ENCODE measurements at regions not wholly inside any gene's neighbourhood (a gene's known extent, or its start where the extent isn't known, plus 50 kb on each side); places are given as distances from the start of the nearest gene placed in this dataset.

DNA sequence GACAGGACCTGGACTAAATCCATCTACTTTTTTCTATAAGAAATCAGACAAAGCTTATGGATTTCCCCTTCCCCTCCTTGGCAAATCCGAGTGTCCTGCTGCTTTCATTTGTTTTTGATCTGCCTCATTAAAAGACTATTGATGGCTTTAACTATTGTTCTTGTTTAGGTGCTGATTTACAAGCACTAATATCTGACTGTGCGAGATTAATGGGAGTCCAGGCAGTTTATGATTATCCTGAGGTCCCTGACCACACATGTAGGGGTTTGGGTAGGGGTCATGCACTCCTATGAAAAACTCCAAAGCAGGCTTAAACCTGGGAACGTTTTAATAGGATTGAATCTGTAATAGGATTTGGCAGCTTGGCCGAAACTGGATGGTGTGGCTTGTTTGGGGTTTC, 317.5 kb upstream of the POU3F2 start:
- TF ChIP-seq, protein P1, sequence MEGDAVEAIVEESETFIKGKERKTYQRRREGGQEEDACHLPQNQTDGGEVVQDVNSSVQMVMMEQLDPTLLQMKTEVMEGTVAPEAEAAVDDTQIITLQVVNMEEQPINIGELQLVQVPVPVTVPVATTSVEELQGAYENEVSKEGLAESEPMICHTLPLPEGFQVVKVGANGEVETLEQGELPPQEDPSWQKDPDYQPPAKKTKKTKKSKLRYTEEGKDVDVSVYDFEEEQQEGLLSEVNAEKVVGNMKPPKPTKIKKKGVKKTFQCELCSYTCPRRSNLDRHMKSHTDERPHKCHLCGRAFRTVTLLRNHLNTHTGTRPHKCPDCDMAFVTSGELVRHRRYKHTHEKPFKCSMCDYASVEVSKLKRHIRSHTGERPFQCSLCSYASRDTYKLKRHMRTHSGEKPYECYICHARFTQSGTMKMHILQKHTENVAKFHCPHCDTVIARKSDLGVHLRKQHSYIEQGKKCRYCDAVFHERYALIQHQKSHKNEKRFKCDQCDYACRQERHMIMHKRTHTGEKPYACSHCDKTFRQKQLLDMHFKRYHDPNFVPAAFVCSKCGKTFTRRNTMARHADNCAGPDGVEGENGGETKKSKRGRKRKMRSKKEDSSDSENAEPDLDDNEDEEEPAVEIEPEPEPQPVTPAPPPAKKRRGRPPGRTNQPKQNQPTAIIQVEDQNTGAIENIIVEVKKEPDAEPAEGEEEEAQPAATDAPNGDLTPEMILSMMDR (IDR thresholded peaks at IDR 0.05; ENCODE audit: insufficient read depth, low read length, severe bottlenecking): no peak
- Histone ChIP-seq H3K27me3 (ENCODE audit: control insufficient read depth, insufficient read depth, low read length) (no peaks in the 10 kb centered on the region), H3K4me3 (ENCODE audit: low read depth, low read length) (no peak overlapping the region), H3K36me3 (ENCODE audit: control insufficient read depth, insufficient read depth, low read length) (no peaks in the 10 kb centered on the region)
- DNase-seq (ENCODE audit: low read depth) (no peak), FAIRE-seq (no peak)

DNA sequence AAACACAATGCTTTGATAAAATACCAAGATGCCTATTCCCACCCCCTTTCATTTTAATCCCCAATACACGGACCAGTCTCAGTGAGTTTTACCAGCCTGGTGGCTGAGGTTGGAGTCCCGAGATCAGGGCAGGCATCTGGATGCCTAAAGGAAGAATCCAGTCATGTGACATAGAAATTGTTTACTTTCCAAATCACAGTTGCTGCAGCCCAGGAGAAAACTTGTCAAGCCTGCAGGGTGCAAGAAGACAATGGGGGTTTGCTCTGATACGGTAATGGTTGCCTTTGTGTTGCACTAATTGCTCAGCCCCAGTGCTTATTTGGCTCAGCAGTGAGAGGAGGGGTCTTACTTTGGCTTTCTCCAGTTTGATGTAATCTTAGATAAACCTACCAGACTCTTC, 308.5 kb upstream of the POU3F2 start:
- FAIRE-seq: no peak

DNA sequence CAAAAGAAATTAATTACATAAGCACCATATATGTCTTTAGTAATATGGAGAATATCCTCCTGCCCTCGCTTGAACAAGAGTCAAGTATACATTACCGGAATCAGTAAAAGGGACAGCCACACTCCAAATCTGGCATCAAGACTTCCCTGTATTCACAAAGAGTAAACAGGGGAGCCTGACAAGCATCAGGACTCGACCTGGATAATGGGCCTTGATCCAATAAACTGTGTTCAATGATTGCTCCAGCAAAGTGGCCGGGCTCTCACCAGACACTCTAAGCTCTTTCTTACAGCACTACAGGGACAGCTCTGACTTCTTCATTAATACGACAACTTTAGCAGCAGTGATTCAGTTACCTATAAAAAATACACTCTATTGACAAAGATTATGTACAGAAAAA, 307.9 kb upstream of the POU3F2 start:
- FAIRE-seq: no peak

More for the DNA sequence above, 308.5 kb upstream of the POU3F2 start:
- no peaks in the 10 kb centered on the region for H3K36me3 ChIP-seq (ENCODE audit: control insufficient read depth, insufficient read depth, low read length)
- DNase-seq (ENCODE audit: low read depth): no peak
- TF ChIP-seq, protein P1 (IDR thresholded peaks at IDR 0.05; ENCODE audit: insufficient read depth, low read length, severe bottlenecking): no peak
- no peak overlapping the region for H3K4me3 ChIP-seq (ENCODE audit: low read depth, low read length)
- H3K27me3 ChIP-seq (ENCODE audit: control insufficient read depth, insufficient read depth, low read length): no peaks in the 10 kb centered on the region

DNA sequence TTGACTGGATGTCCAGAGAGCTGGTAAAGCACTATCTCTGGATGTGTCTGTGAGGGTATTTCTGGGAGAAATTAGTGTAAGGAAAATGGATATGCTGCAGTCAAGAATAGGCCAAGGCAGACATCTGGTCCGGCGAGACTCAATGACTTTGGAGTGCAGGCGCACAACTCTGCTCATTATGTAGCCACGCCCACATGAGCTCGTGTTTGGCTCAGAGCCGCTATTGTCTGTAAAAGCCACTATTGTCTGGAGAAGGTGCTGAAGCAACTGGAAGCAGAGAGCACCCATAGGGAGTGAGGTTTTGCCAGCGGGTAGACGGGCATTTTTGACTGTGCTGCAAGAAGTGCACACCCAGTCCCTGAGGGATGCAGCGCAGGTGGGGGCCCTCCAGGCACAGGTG, 305.0 kb upstream of the POU3F2 start:
- TF ChIP-seq, protein P1 (IDR thresholded peaks at IDR 0.05; ENCODE audit: insufficient read depth, low read length, severe bottlenecking): no peak
- DNase-seq (ENCODE audit: low read depth) (no peak), FAIRE-seq (no peak)
- no peaks in the 10 kb centered on the region for H3K27me3 ChIP-seq (ENCODE audit: control insufficient read depth, insufficient read depth, low read length)
- no peak overlapping the region for H3K4me3 ChIP-seq (ENCODE audit: low read depth, low read length)
- H3K36me3 ChIP-seq (ENCODE audit: control insufficient read depth, insufficient read depth, low read length): no peaks in the 10 kb centered on the region

More for the DNA sequence above, 307.9 kb upstream of the POU3F2 start:
- Histone ChIP-seq H3K36me3 (ENCODE audit: control insufficient read depth, insufficient read depth, low read length) (no peaks in the 10 kb centered on the region), H3K27me3 (ENCODE audit: control insufficient read depth, insufficient read depth, low read length) (no peaks in the 10 kb centered on the region), H3K4me3 (ENCODE audit: low read depth, low read length) (no peak overlapping the region)
- TF ChIP-seq, protein P1 (IDR thresholded peaks at IDR 0.05; ENCODE audit: insufficient read depth, low read length, severe bottlenecking): no peak
- DNase-seq (ENCODE audit: low read depth): no peak

DNA sequence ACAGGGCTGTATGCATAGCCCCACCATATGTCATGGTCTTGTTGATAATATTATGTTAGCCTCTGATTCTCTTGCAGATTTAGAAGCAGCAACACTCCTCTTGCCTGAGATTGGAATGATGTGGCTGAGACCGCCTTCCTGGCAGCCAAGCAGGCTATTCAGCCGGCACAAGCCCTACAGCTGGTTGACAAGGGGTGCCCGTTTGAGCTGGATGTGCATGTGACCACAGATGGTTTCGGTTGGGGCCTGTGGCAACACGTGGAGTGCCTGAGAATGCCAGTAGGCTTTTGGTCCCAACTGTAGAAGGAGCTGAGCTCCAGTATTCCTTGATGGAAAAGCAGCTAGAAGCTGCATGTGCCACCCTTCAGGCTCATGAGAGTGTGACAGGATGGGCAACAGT, 303.6 kb upstream of the POU3F2 start:
- H3K27me3 ChIP-seq (ENCODE audit: control insufficient read depth, insufficient read depth, low read length): no peaks in the 10 kb centered on the region
- no peak overlapping the region for H3K4me3 ChIP-seq (ENCODE audit: low read depth, low read length)
- H3K36me3 ChIP-seq (ENCODE audit: control insufficient read depth, insufficient read depth, low read length): no peaks in the 10 kb centered on the region
- TF ChIP-seq, protein P1 (IDR thresholded peaks at IDR 0.05; ENCODE audit: insufficient read depth, low read length, severe bottlenecking): no peak
- DNase-seq (ENCODE audit: low read depth) (no peak), FAIRE-seq (no peak)

DNA sequence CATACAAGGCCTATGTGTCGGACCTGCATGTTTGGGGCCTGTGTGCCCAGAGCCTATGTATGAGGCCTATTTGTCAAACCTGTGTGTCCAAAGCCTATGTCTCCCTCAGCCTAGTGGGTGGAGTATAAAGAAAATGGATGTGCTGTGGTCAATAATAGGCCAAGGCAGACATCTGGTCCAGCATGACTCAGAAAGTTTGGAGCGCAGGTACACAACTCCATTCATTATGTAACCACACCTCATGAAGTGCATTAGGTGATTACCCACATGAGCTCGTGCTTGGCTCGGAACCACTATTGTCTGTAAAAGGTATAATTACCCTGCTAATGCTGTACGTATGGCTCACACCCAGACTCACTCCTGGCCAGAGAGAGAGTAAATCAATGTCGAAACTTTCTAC, 302.4 kb upstream of the POU3F2 start:
- DNase-seq (ENCODE audit: low read depth) (no peak), FAIRE-seq (peak; percentile 13)
- H3K36me3 ChIP-seq (ENCODE audit: control insufficient read depth, insufficient read depth, low read length): no peaks in the 10 kb centered on the region
- H3K27me3 ChIP-seq (ENCODE audit: control insufficient read depth, insufficient read depth, low read length): no peaks in the 10 kb centered on the region
- TF ChIP-seq, protein P1 (IDR thresholded peaks at IDR 0.05; ENCODE audit: insufficient read depth, low read length, severe bottlenecking): no peak
- no peak overlapping the region for H3K4me3 ChIP-seq (ENCODE audit: low read depth, low read length)

Measured in bronchial epithelial cell (primary cell).